H9 (cell line): ENCODE measurements at regions not wholly inside any gene's neighbourhood (a gene's known extent, or its start where the extent isn't known, plus 50 kb on each side); places are given as distances from the start of the nearest gene placed in this dataset.

ENCODE experiments used
- DNase-seq: peaks from one replicate; pipeline ENCODE4 v3.0.0-alpha.2; 2017
- H2AFZ ChIP-seq: one replicate; pipeline ENCODE4 v1.6.1; 2013; ENCODE audit warnings: mild to moderate bottlenecking, low read length, control low read depth, moderate library complexity
- H2AK5ac ChIP-seq: 2 replicates; pipeline ENCODE4 v1.6.1; 2013; ENCODE audit warnings: low read length, control low read depth, mixed read lengths; ENCODE audit not compliant: insufficient read length
- H2BK120ac ChIP-seq: one replicate; pipeline ENCODE4 v1.6.1; 2013; ENCODE audit warnings: low read depth, mild to moderate bottlenecking, low read length, control low read depth, inconsistent platforms; ENCODE audit not compliant: poor library complexity, severe bottlenecking
- H2BK12ac ChIP-seq: 2 replicates; pipeline ENCODE4 v1.6.1; 2013; ENCODE audit warnings: low read length, control low read depth, mixed read lengths, low read depth; ENCODE audit not compliant: insufficient read length
- H2BK15ac ChIP-seq: 2 replicates; pipeline ENCODE4 v1.6.1; 2013; ENCODE audit warnings: low read depth, low read length, control low read depth
- H2BK20ac ChIP-seq: one replicate; pipeline ENCODE4 v1.6.1; 2013; ENCODE audit warnings: low read depth, mild to moderate bottlenecking, low read length, control low read depth, inconsistent platforms; ENCODE audit not compliant: poor library complexity, severe bottlenecking
- H2BK5ac ChIP-seq: 2 replicates; pipeline ENCODE4 v1.6.1; 2013; ENCODE audit warnings: low read length, control low read depth, mixed read lengths; ENCODE audit not compliant: insufficient read length
- H3K14ac ChIP-seq: 2 replicates; pipeline ENCODE4 v1.6.1; 2013; ENCODE audit warnings: low read length, control low read depth; ENCODE audit not compliant: insufficient read depth
- H3K18ac ChIP-seq: 2 replicates; pipeline ENCODE4 v1.6.1; 2013; ENCODE audit warnings: low read depth, mild to moderate bottlenecking, mixed read lengths, low read length, control low read depth; ENCODE audit not compliant: insufficient read length
- H3K23ac ChIP-seq: 2 replicates; pipeline ENCODE4 v1.6.1; 2013; ENCODE audit warnings: low read length, control low read depth, mixed read lengths, low read depth; ENCODE audit not compliant: insufficient read length
- H3K23me2 ChIP-seq: 2 replicates; pipeline ENCODE4 v1.6.1; 2013; ENCODE audit warnings: low read depth, mild to moderate bottlenecking, mixed read lengths, low read length, control low read depth; ENCODE audit not compliant: insufficient read length, poor library complexity, severe bottlenecking
- H3K27ac ChIP-seq: 2 replicates; pipeline ENCODE4 v1.5.1; 2013; ENCODE audit warnings: low read length, control low read depth, mixed read lengths, low read depth; ENCODE audit not compliant: insufficient read length
- H3K27me3 ChIP-seq: 2 replicates; pipeline ENCODE4 v1.6.1; 2013; ENCODE audit warnings: low read length, control low read depth, inconsistent platforms; ENCODE audit not compliant: insufficient read depth
- H3K4ac ChIP-seq: 2 replicates; pipeline ENCODE4 v1.6.1; 2013; ENCODE audit warnings: low read depth, mild to moderate bottlenecking, control low read depth, inconsistent platforms, low read length, moderate library complexity
- H3K4me1 ChIP-seq: 2 replicates; pipeline ENCODE4 v1.6.1; 2013; ENCODE audit warnings: low read length, control low read depth, inconsistent platforms; ENCODE audit not compliant: insufficient read depth
- H3K4me2 ChIP-seq: 2 replicates; pipeline ENCODE4 v1.6.1; 2013; ENCODE audit warnings: low read length, control low read depth, mixed read lengths; ENCODE audit not compliant: insufficient read length, insufficient read depth
- H3K56ac ChIP-seq: 2 replicates; pipeline ENCODE4 v1.6.1; 2013; ENCODE audit warnings: low read depth, mild to moderate bottlenecking, mixed read lengths, low read length, control low read depth; ENCODE audit not compliant: insufficient read length
- H3K79me1 ChIP-seq: 2 replicates; pipeline ENCODE4 v1.6.1; 2013; ENCODE audit warnings: low read depth, mild to moderate bottlenecking, moderate library complexity, low read length, control low read depth, inconsistent platforms; ENCODE audit not compliant: insufficient read depth, poor library complexity, severe bottlenecking
- H3K79me2 ChIP-seq: 2 replicates; pipeline ENCODE4 v1.6.1; 2013; ENCODE audit warnings: low read length, control low read depth, inconsistent platforms; ENCODE audit not compliant: insufficient read depth
- H3K9ac ChIP-seq: 2 replicates; pipeline ENCODE4 v1.6.1; 2013; ENCODE audit warnings: low read length, control low read depth, mixed read lengths; ENCODE audit not compliant: insufficient read length; ENCODE audit errors: extremely low read depth
- H3K9me3 ChIP-seq: one replicate; pipeline ENCODE4 v1.6.1; 2013; ENCODE audit warnings: low read depth, low read length, inconsistent platforms; ENCODE audit not compliant: control insufficient read depth
- H3T11ph ChIP-seq: one replicate; pipeline ENCODE4 v1.6.1; 2013; ENCODE audit warnings: mild to moderate bottlenecking, low read length, control low read depth, inconsistent platforms
- H4K20me1 ChIP-seq: one replicate; pipeline ENCODE4 v1.6.1; 2013; ENCODE audit not compliant: control insufficient read depth, insufficient read length, insufficient read depth
- H4K5ac ChIP-seq: 2 replicates; pipeline ENCODE4 v1.6.1; 2013; ENCODE audit warnings: low read depth, mild to moderate bottlenecking, mixed read lengths, low read length, control low read depth; ENCODE audit not compliant: insufficient read length
- H4K8ac ChIP-seq: replicated peaks from 2 replicates; pipeline ENCODE4 v1.6.1; 2013; ENCODE audit warnings: low read length, control low read depth, mixed read lengths, low read depth; ENCODE audit not compliant: insufficient read length
- H4K91ac ChIP-seq: 2 replicates; pipeline ENCODE4 v1.6.1; 2013; ENCODE audit warnings: low read depth, mild to moderate bottlenecking, moderate library complexity, mixed read lengths, low read length, control low read depth; ENCODE audit not compliant: insufficient read length
- H3K27ac Mint-ChIP-seq, 3 experiments: 2 replicates in 2 of 3; 3 replicates in 1 of 3; pipeline ENCODE4 v1.8.0; 2020 to 2021; ENCODE audit warnings: mixed read lengths in 3 of 3, mild to moderate bottlenecking in 1 of 3, moderate library complexity in 1 of 3
- H3K27me3 Mint-ChIP-seq: 2 replicates; pipeline ENCODE4 v1.8.0; 2021; ENCODE audit warnings: low read depth, mild to moderate bottlenecking, moderate library complexity, mixed read lengths
- H3K36me3 Mint-ChIP-seq, 3 experiments: 2 replicates in 2 of 3; 3 replicates in 1 of 3; pipeline ENCODE4 v1.8.0; 2020 to 2021; ENCODE audit warnings: low read depth in 3 of 3, mixed read lengths in 3 of 3; ENCODE audit not compliant: insufficient read depth in 1 of 3
- H3K4me1 Mint-ChIP-seq, 2 experiments: 2 replicates each; pipeline ENCODE4 v1.8.0; 2020; ENCODE audit warnings: mixed read lengths in 2 of 2
- H3K4me3 Mint-ChIP-seq, 2 experiments: 2 replicates in 1 of 2; 3 replicates in 1 of 2; pipeline ENCODE4 v1.8.0; 2020 to 2021; ENCODE audit warnings: mild to moderate bottlenecking in 2 of 2, mixed read lengths in 2 of 2, moderate library complexity in 1 of 2
- H3K9me3 Mint-ChIP-seq, 2 experiments: 2 replicates in 1 of 2; 3 replicates in 1 of 2; pipeline ENCODE4 v1.8.0; 2020; ENCODE audit warnings: mild to moderate bottlenecking in 2 of 2, mixed read lengths in 2 of 2, moderate library complexity in 1 of 2
- TF ChIP-seq, protein P1 (sequence below): fragments of 200-600 bp; sonication (generic); conservative IDR thresholded peaks from 3 replicates; pipeline ENCODE4 v1.8.0; 2021; ENCODE audit warnings: antibody characterized with exemption, mild to moderate bottlenecking

DNA sequence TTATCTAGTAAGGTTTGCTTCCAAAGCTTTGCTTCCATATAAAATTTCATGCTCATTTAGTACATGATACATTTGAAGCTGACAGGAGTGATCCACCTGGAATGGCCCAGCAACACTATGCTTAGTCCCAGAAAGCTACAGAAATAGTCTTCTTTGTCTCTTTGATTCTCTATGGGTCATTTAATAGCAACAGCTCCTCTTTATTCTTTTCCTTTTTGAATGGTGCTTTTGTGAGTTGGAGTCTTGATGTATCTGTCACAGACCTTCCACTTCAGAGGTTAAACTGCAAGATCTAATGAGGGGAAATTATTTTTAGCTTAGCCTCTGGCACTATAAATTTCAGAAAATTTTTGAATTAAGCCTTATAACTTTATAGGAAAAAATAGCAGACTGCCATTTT, 509.5 kb downstream of the KCNA4 start:
- Mint-ChIP-seq H3K4me1 (no peaks in the 10 kb centered on the region), H3K4me3 (no peak overlapping the region), H3K27ac (no peak overlapping the region), H3K27me3 (no peaks in the 10 kb centered on the region), H3K9me3 (no peaks in the 10 kb centered on the region), H3K36me3 (no peaks in the 10 kb centered on the region)
- Histone ChIP-seq H3K4me1 (no peaks in the 10 kb centered on the region), H3K56ac (no peak overlapping the region), H3K4me2 (no peak overlapping the region), H3K79me2 (no peaks in the 10 kb centered on the region), H3K79me1 (no peaks in the 10 kb centered on the region), H3K4ac (no peak overlapping the region), H4K5ac (no peak overlapping the region), H3K23me2 (no peaks in the 10 kb centered on the region), H3K14ac (no peak overlapping the region), H3K27ac (no peak overlapping the region), H2BK12ac (no peak overlapping the region), H3K9me3 (no peaks in the 10 kb centered on the region), H3K23ac (no peak overlapping the region), H3K27me3 (no peaks in the 10 kb centered on the region), H4K20me1 (no peaks in the 10 kb centered on the region), H2BK5ac (no peak overlapping the region), H3K9ac (no peak overlapping the region), H3K18ac (no peak overlapping the region), H2BK15ac (no peak overlapping the region), H2BK120ac (no peak overlapping the region), H3T11ph (no peak overlapping the region), H2AFZ (no peak overlapping the region), H2BK20ac (no peak overlapping the region), H2AK5ac (no peak overlapping the region), H4K91ac (no peak overlapping the region), H4K8ac (no peak overlapping the region)
- no peak for DNase-seq
- TF ChIP-seq, protein P1, sequence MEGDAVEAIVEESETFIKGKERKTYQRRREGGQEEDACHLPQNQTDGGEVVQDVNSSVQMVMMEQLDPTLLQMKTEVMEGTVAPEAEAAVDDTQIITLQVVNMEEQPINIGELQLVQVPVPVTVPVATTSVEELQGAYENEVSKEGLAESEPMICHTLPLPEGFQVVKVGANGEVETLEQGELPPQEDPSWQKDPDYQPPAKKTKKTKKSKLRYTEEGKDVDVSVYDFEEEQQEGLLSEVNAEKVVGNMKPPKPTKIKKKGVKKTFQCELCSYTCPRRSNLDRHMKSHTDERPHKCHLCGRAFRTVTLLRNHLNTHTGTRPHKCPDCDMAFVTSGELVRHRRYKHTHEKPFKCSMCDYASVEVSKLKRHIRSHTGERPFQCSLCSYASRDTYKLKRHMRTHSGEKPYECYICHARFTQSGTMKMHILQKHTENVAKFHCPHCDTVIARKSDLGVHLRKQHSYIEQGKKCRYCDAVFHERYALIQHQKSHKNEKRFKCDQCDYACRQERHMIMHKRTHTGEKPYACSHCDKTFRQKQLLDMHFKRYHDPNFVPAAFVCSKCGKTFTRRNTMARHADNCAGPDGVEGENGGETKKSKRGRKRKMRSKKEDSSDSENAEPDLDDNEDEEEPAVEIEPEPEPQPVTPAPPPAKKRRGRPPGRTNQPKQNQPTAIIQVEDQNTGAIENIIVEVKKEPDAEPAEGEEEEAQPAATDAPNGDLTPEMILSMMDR: no peak
